H9 (cell line): ENCODE measurements at regions not wholly inside any gene's neighbourhood (a gene's known extent, or its start where the extent isn't known, plus 50 kb on each side); places are given as distances from the start of the nearest gene placed in this dataset.

Experiments
- DNase-seq: peaks from one replicate; pipeline ENCODE4 v3.0.0-alpha.2; 2017
- H2AFZ ChIP-seq: one replicate; pipeline ENCODE4 v1.6.1; 2013; ENCODE audit warnings: mild to moderate bottlenecking, low read length, control low read depth, moderate library complexity
- H2AK5ac ChIP-seq: 2 replicates; pipeline ENCODE4 v1.6.1; 2013; ENCODE audit warnings: low read length, control low read depth, mixed read lengths; ENCODE audit not compliant: insufficient read length
- H2BK120ac ChIP-seq: one replicate; pipeline ENCODE4 v1.6.1; 2013; ENCODE audit warnings: low read depth, mild to moderate bottlenecking, low read length, control low read depth, inconsistent platforms; ENCODE audit not compliant: poor library complexity, severe bottlenecking
- H2BK12ac ChIP-seq: 2 replicates; pipeline ENCODE4 v1.6.1; 2013; ENCODE audit warnings: low read length, control low read depth, mixed read lengths, low read depth; ENCODE audit not compliant: insufficient read length
- H2BK15ac ChIP-seq: 2 replicates; pipeline ENCODE4 v1.6.1; 2013; ENCODE audit warnings: low read depth, low read length, control low read depth
- H2BK20ac ChIP-seq: one replicate; pipeline ENCODE4 v1.6.1; 2013; ENCODE audit warnings: low read depth, mild to moderate bottlenecking, low read length, control low read depth, inconsistent platforms; ENCODE audit not compliant: poor library complexity, severe bottlenecking
- H2BK5ac ChIP-seq: 2 replicates; pipeline ENCODE4 v1.6.1; 2013; ENCODE audit warnings: low read length, control low read depth, mixed read lengths; ENCODE audit not compliant: insufficient read length
- H3K14ac ChIP-seq: 2 replicates; pipeline ENCODE4 v1.6.1; 2013; ENCODE audit warnings: low read length, control low read depth; ENCODE audit not compliant: insufficient read depth
- H3K18ac ChIP-seq: 2 replicates; pipeline ENCODE4 v1.6.1; 2013; ENCODE audit warnings: low read depth, mild to moderate bottlenecking, mixed read lengths, low read length, control low read depth; ENCODE audit not compliant: insufficient read length
- H3K23ac ChIP-seq: 2 replicates; pipeline ENCODE4 v1.6.1; 2013; ENCODE audit warnings: low read length, control low read depth, mixed read lengths, low read depth; ENCODE audit not compliant: insufficient read length
- H3K23me2 ChIP-seq: 2 replicates; pipeline ENCODE4 v1.6.1; 2013; ENCODE audit warnings: low read depth, mild to moderate bottlenecking, mixed read lengths, low read length, control low read depth; ENCODE audit not compliant: insufficient read length, poor library complexity, severe bottlenecking
- H3K27ac ChIP-seq: 2 replicates; pipeline ENCODE4 v1.5.1; 2013; ENCODE audit warnings: low read length, control low read depth, mixed read lengths, low read depth; ENCODE audit not compliant: insufficient read length
- H3K27me3 ChIP-seq: 2 replicates; pipeline ENCODE4 v1.6.1; 2013; ENCODE audit warnings: low read length, control low read depth, inconsistent platforms; ENCODE audit not compliant: insufficient read depth
- H3K4ac ChIP-seq: 2 replicates; pipeline ENCODE4 v1.6.1; 2013; ENCODE audit warnings: low read depth, mild to moderate bottlenecking, control low read depth, inconsistent platforms, low read length, moderate library complexity
- H3K4me1 ChIP-seq: 2 replicates; pipeline ENCODE4 v1.6.1; 2013; ENCODE audit warnings: low read length, control low read depth, inconsistent platforms; ENCODE audit not compliant: insufficient read depth
- H3K4me2 ChIP-seq: 2 replicates; pipeline ENCODE4 v1.6.1; 2013; ENCODE audit warnings: low read length, control low read depth, mixed read lengths; ENCODE audit not compliant: insufficient read length, insufficient read depth
- H3K56ac ChIP-seq: 2 replicates; pipeline ENCODE4 v1.6.1; 2013; ENCODE audit warnings: low read depth, mild to moderate bottlenecking, mixed read lengths, low read length, control low read depth; ENCODE audit not compliant: insufficient read length
- H3K79me1 ChIP-seq: 2 replicates; pipeline ENCODE4 v1.6.1; 2013; ENCODE audit warnings: low read depth, mild to moderate bottlenecking, moderate library complexity, low read length, control low read depth, inconsistent platforms; ENCODE audit not compliant: insufficient read depth, poor library complexity, severe bottlenecking
- H3K79me2 ChIP-seq: 2 replicates; pipeline ENCODE4 v1.6.1; 2013; ENCODE audit warnings: low read length, control low read depth, inconsistent platforms; ENCODE audit not compliant: insufficient read depth
- H3K9ac ChIP-seq: 2 replicates; pipeline ENCODE4 v1.6.1; 2013; ENCODE audit warnings: low read length, control low read depth, mixed read lengths; ENCODE audit not compliant: insufficient read length; ENCODE audit errors: extremely low read depth
- H3K9me3 ChIP-seq: one replicate; pipeline ENCODE4 v1.6.1; 2013; ENCODE audit warnings: low read depth, low read length, inconsistent platforms; ENCODE audit not compliant: control insufficient read depth
- H3T11ph ChIP-seq: one replicate; pipeline ENCODE4 v1.6.1; 2013; ENCODE audit warnings: mild to moderate bottlenecking, low read length, control low read depth, inconsistent platforms
- H4K20me1 ChIP-seq: one replicate; pipeline ENCODE4 v1.6.1; 2013; ENCODE audit not compliant: control insufficient read depth, insufficient read length, insufficient read depth
- H4K5ac ChIP-seq: 2 replicates; pipeline ENCODE4 v1.6.1; 2013; ENCODE audit warnings: low read depth, mild to moderate bottlenecking, mixed read lengths, low read length, control low read depth; ENCODE audit not compliant: insufficient read length
- H4K8ac ChIP-seq: replicated peaks from 2 replicates; pipeline ENCODE4 v1.6.1; 2013; ENCODE audit warnings: low read length, control low read depth, mixed read lengths, low read depth; ENCODE audit not compliant: insufficient read length
- H4K91ac ChIP-seq: 2 replicates; pipeline ENCODE4 v1.6.1; 2013; ENCODE audit warnings: low read depth, mild to moderate bottlenecking, moderate library complexity, mixed read lengths, low read length, control low read depth; ENCODE audit not compliant: insufficient read length
- H3K27ac Mint-ChIP-seq, 3 experiments: 2 replicates in 2 of 3; 3 replicates in 1 of 3; pipeline ENCODE4 v1.8.0; 2020 to 2021; ENCODE audit warnings: mixed read lengths in 3 of 3, mild to moderate bottlenecking in 1 of 3, moderate library complexity in 1 of 3
- H3K27me3 Mint-ChIP-seq: 2 replicates; pipeline ENCODE4 v1.8.0; 2021; ENCODE audit warnings: low read depth, mild to moderate bottlenecking, moderate library complexity, mixed read lengths
- H3K36me3 Mint-ChIP-seq, 3 experiments: 2 replicates in 2 of 3; 3 replicates in 1 of 3; pipeline ENCODE4 v1.8.0; 2020 to 2021; ENCODE audit warnings: low read depth in 3 of 3, mixed read lengths in 3 of 3; ENCODE audit not compliant: insufficient read depth in 1 of 3
- H3K4me1 Mint-ChIP-seq, 2 experiments: 2 replicates each; pipeline ENCODE4 v1.8.0; 2020; ENCODE audit warnings: mixed read lengths in 2 of 2
- H3K4me3 Mint-ChIP-seq, 2 experiments: 2 replicates in 1 of 2; 3 replicates in 1 of 2; pipeline ENCODE4 v1.8.0; 2020 to 2021; ENCODE audit warnings: mild to moderate bottlenecking in 2 of 2, mixed read lengths in 2 of 2, moderate library complexity in 1 of 2
- H3K9me3 Mint-ChIP-seq, 2 experiments: 2 replicates in 1 of 2; 3 replicates in 1 of 2; pipeline ENCODE4 v1.8.0; 2020; ENCODE audit warnings: mild to moderate bottlenecking in 2 of 2, mixed read lengths in 2 of 2, moderate library complexity in 1 of 2
- CTCF ChIP-seq: fragments of 200-600 bp; sonication (generic); conservative IDR thresholded peaks from 3 replicates; pipeline ENCODE4 v1.8.0; 2021; ENCODE audit warnings: antibody characterized with exemption, mild to moderate bottlenecking
- WGBS: extraction: QIAGEN DNeasy Blood & Tissue Kit; methylation state at CpG from one replicate; pipeline ENCODE4 v1.1.7; 2013; ENCODE audit warnings: missing lambda C conversion rate, low lambda C conversion rate, mixed read lengths; ENCODE audit not compliant: insufficient read length; ENCODE audit errors: extremely low coverage; 5-methylcytosine and 5-hydroxymethylcytosine counted together

DNA sequence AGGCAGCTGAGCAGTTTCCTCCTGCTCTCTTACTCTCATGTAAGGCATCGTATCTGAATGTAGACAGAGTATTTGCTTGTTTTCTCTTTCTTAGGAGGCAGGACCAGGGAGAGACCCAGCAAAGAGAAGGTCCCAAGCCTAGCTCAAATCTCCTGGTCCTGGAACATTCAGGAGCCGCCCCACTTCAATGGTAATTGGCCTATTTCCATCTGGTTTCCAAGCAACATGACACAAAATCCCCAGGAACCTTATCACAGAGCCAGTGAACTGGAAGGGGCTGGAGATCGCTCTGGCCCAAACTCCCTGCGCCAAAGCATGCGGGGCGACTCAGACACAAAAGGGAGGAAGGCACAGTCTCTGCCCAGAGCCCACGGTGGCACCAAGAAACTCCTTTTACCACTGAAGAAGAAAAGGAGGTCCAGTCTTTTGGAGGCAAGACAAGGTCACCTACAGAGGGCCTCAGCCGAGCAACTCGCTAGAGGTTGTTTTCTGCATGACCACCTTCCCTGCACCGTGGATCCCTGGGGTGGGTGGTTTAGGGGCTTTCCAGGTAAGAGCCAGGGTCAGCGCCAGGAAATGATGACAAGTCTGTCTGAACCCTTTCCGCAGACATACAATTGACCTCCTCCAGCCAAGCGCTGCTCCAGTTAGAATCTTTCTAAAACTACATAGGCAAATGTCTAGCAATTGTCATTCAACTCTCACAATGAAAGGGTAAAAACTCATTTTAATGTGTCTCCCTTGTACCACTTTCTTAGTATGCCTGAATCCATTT is 394.7 kb downstream of the SOX9 start:
- no peaks in the 10 kb centered on the region; the same call in 1 of the 2 replicates for H3K27me3 Mint-ChIP-seq
- no peak overlapping the region for H3K18ac ChIP-seq
- no peaks in the 10 kb centered on the region for H3K27me3 ChIP-seq
- no peak overlapping the region for H3K56ac ChIP-seq
- no peak for TF ChIP-seq CTCF
- no peak overlapping the region for H3T11ph ChIP-seq
- H2AFZ ChIP-seq, result no peak overlapping the region
- H4K91ac ChIP-seq, result no peak overlapping the region
- H3K4me3 Mint-ChIP-seq, result no peak overlapping the region
- H2AK5ac ChIP-seq, result no peak overlapping the region
- peaks cover 3% of the 10 kb centered on the region; the same call in 1 of the 2 replicates for H3K4me1 ChIP-seq
- no peak overlapping the region for H4K5ac ChIP-seq
- no peak overlapping the region for H3K23ac ChIP-seq
- no peaks in the 10 kb centered on the region for H3K36me3 Mint-ChIP-seq
- H3K23me2 ChIP-seq, result no peaks in the 10 kb centered on the region
- no peak overlapping the region for H4K8ac ChIP-seq
- H2BK20ac ChIP-seq, result no peak overlapping the region
- H3K9ac ChIP-seq, result no peak overlapping the region
- peaks cover 39 to 75% of the 10 kb centered on the region in 2 experiments for H3K4me1 Mint-ChIP-seq
- DNase-seq, result no peak
- no peak overlapping the region for H3K4me2 ChIP-seq
- H3K9me3 ChIP-seq, result no peaks in the 10 kb centered on the region
- no peak overlapping the region for H3K27ac Mint-ChIP-seq
- no peak overlapping the region for H2BK15ac ChIP-seq
- no peaks in the 10 kb centered on the region for H3K79me2 ChIP-seq
- no peak overlapping the region for H2BK12ac ChIP-seq
- no peak overlapping the region for H2BK5ac ChIP-seq
- H3K4ac ChIP-seq, result no peak overlapping the region
- WGBS, result no CpG with 5 or more reads among the region's 13 CpGs
- H3K79me1 ChIP-seq, result no peaks in the 10 kb centered on the region
- no peaks in the 10 kb centered on the region for H3K9me3 Mint-ChIP-seq
- H3K14ac ChIP-seq, result no peak overlapping the region
- no peak overlapping the region for H3K27ac ChIP-seq
- H2BK120ac ChIP-seq, result no peak overlapping the region
- no peaks in the 10 kb centered on the region for H4K20me1 ChIP-seq
